VCaP (cell line): ENCODE measurements at regions not wholly inside any gene's neighbourhood (a gene's known extent, or its start where the extent isn't known, plus 50 kb on each side); places are given as distances from the start of the nearest gene placed in this dataset.
"Not testable (repeated sequence)": the region's sequence is repeated elsewhere in the genome, so short reads cannot be mapped to it uniquely, and the experiment has no call there.

Experiments used
- H3K27ac ChIP-seq: fragments of 450-650 bp; 2 replicates; pipeline ENCODE4 v1.5.1; 2017
- CTCF ChIP-seq: fragments of 450-650 bp; conservative IDR thresholded peaks from 2 replicates; pipeline ENCODE4 v1.5.1; 2017; ENCODE audit warnings: mild to moderate bottlenecking, moderate library complexity

- no peak overlapping the region for H3K27ac ChIP-seq
- TF ChIP-seq CTCF: no peak
These were observed 107.7 kb upstream of the PRKD1 start for GRCh38 chr14:30035361-30035760.

GRCh38 chr14:30045720-30046119 is 118.1 kb upstream of the PRKD1 start:
- TF ChIP-seq CTCF: no peak

GRCh38 chr14:30053103-30053502 is 125.5 kb upstream of the PRKD1 start:
- TF ChIP-seq CTCF: no peak
- H3K27ac ChIP-seq: no peak overlapping the region

More at GRCh38 chr14:30045720-30046119, 118.1 kb upstream of the PRKD1 start:
- H3K27ac ChIP-seq: no peak overlapping the region

GRCh38 chr14:30054201-30054600 is 126.6 kb upstream of the PRKD1 start:
- no peak for TF ChIP-seq CTCF

GRCh38 chr14:30058401-30058800 is 130.8 kb upstream of the PRKD1 start:
- no peak overlapping the region for H3K27ac ChIP-seq
- TF ChIP-seq CTCF: no peak

More at GRCh38 chr14:30054201-30054600, 126.6 kb upstream of the PRKD1 start:
- no peak overlapping the region for H3K27ac ChIP-seq

- TF ChIP-seq CTCF: no peak
- H3K27ac ChIP-seq: no peak overlapping the region
These were observed 136.1 kb upstream of the PRKD1 start for GRCh38 chr14:30063746-30064145.

GRCh38 chr14:30064454-30064853 is 136.8 kb upstream of the PRKD1 start:
- H3K27ac ChIP-seq: no peak overlapping the region
- no peak for TF ChIP-seq CTCF

- no peak for TF ChIP-seq CTCF
- no peak overlapping the region for H3K27ac ChIP-seq
These were observed 141.9 kb upstream of the PRKD1 start for GRCh38 chr14:30069536-30069935.

- H3K27ac ChIP-seq: not testable (repeated sequence)
These were observed 144.8 kb upstream of the PRKD1 start for GRCh38 chr14:30072454-30072853.
